ENCODE measurements at regions not wholly inside any gene's neighbourhood (a gene's known extent, or its start where the extent isn't known, plus 50 kb on each side); places are given as distances from the start of the nearest gene placed in this dataset.

DNA sequence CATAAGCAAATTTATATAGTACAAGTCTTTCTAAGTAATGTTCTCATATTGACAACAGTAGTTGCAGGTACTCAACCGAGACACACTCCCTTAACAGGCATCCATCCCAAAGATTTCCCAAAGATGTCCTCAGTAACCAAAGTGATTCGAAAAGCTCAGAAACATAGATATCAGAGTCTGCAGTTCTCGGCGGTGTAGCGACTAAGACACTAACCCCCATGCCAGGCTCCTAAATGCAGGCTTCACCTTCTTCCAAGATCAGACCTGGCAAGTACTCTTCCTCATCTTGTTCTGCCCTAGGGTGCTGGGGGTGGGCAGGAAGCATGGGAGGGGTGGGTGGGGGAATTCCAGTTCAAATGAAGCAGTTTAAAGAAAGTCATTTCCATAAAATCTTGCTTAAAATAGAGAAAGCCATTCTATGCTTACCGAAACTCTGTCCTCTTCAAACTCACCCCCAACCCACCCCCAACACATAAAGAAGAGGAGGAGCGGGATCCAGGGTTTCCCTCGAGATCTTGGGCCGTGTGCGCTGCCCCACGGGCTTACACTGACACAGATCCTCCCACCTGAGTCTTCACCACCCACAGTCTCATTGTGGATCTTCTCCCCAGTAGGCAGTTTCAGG is 59.0 kb upstream of the BCL6 start:
- TF ChIP-seq POLR2A (IDR thresholded peaks at IDR 0.05) = no peak
- TF ChIP-seq, protein P1, sequence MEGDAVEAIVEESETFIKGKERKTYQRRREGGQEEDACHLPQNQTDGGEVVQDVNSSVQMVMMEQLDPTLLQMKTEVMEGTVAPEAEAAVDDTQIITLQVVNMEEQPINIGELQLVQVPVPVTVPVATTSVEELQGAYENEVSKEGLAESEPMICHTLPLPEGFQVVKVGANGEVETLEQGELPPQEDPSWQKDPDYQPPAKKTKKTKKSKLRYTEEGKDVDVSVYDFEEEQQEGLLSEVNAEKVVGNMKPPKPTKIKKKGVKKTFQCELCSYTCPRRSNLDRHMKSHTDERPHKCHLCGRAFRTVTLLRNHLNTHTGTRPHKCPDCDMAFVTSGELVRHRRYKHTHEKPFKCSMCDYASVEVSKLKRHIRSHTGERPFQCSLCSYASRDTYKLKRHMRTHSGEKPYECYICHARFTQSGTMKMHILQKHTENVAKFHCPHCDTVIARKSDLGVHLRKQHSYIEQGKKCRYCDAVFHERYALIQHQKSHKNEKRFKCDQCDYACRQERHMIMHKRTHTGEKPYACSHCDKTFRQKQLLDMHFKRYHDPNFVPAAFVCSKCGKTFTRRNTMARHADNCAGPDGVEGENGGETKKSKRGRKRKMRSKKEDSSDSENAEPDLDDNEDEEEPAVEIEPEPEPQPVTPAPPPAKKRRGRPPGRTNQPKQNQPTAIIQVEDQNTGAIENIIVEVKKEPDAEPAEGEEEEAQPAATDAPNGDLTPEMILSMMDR (IDR thresholded peaks at IDR 0.05 in 4 of 5, conservative IDR thresholded peaks at IDR 0.05 in 1 of 5) = no peak

All from gastrocnemius medialis (tissue), 4 donors.